HG03175 (cell line): ENCODE measurements at regions not wholly inside any gene's neighbourhood (a gene's known extent, or its start where the extent isn't known, plus 50 kb on each side); places are given as distances from the start of the nearest gene placed in this dataset.
"Not testable (repeated sequence)": the region's sequence is repeated elsewhere in the genome, so short reads cannot be mapped to it uniquely, and the experiment has no call there.

Source experiments
- ATAC-seq: cut with Tn5 transposase; IDR thresholded peaks from one replicate; pipeline ENCODE4 v1.9.1; 2021; ENCODE audit warnings: mild to moderate bottlenecking, moderate library complexity; ENCODE audit not compliant: unreplicated experiment

- no peak for ATAC-seq
Observed at GRCh38 chr10:71080381-71081228, 131.8 kb upstream of the UNC5B start.

GRCh38 chr10:71081229-71081560 is 131.2 kb upstream of the UNC5B start:
- no peak for ATAC-seq

GRCh38 chr10:71081912-71082311 is 130.5 kb upstream of the UNC5B start:
- ATAC-seq, result no peak

- no peak for ATAC-seq
Observed at GRCh38 chr10:71082960-71083715, 129.2 kb upstream of the UNC5B start.

- no peak for ATAC-seq
Observed at GRCh38 chr10:71083716-71083975, 128.7 kb upstream of the UNC5B start.

GRCh38 chr10:71084061-71084817 is 128.1 kb upstream of the UNC5B start:
- no peak for ATAC-seq

GRCh38 chr10:71084818-71085126 is 127.6 kb upstream of the UNC5B start:
- ATAC-seq, result no peak

GRCh38 chr10:71085689-71086438 is 126.5 kb upstream of the UNC5B start:
- ATAC-seq, result no peak

GRCh38 chr10:71086439-71087080 is 125.8 kb upstream of the UNC5B start:
- no peak for ATAC-seq

GRCh38 chr10:71087622-71088021 is 124.7 kb upstream of the UNC5B start:
- ATAC-seq, result no peak

GRCh38 chr10:71088054-71088453 is 124.3 kb upstream of the UNC5B start:
- ATAC-seq, result no peak

- ATAC-seq, result not testable (repeated sequence)
Observed at GRCh38 chr10:71088578-71088977, 123.8 kb upstream of the UNC5B start.

GRCh38 chr10:71089162-71089561 is 123.2 kb upstream of the UNC5B start:
- ATAC-seq, result no peak

- no peak for ATAC-seq
Observed at GRCh38 chr10:71090330-71090729, 122.0 kb upstream of the UNC5B start.

- ATAC-seq, result no peak
Observed at GRCh38 chr10:71090801-71091200, 121.6 kb upstream of the UNC5B start.

- ATAC-seq, result no peak
Observed at GRCh38 chr10:71092812-71093401, 119.5 kb upstream of the UNC5B start.

GRCh38 chr10:71093531-71093930 is 118.8 kb upstream of the UNC5B start:
- ATAC-seq, result no peak

- no peak for ATAC-seq
Observed at GRCh38 chr10:71094712-71095390, 117.5 kb upstream of the UNC5B start.

- ATAC-seq, result no peak
Observed at GRCh38 chr10:71099731-71100361, 112.5 kb upstream of the UNC5B start.
